ENCODE measurements at regions not wholly inside any gene's neighbourhood (a gene's known extent, or its start where the extent isn't known, plus 50 kb on each side); places are given as distances from the start of the nearest gene placed in this dataset.

- TF ChIP-seq CTCF (IDR thresholded peaks at IDR 0.05; ENCODE audit: extremely low read depth, missing control alignments), result no peak
- DNase-seq (ENCODE audit: low spot score), result no peak
These were observed 325.8 kb upstream of the MGMT start for GRCh38 chr10:129140921-129141885.

GRCh38 chr10:129151281-129151680, 315.8 kb upstream of the MGMT start:
- no peak for TF ChIP-seq CTCF (IDR thresholded peaks at IDR 0.05; ENCODE audit: extremely low read depth, missing control alignments)
- no peak for DNase-seq (ENCODE audit: low spot score)

- no peak for TF ChIP-seq CTCF (IDR thresholded peaks at IDR 0.05; ENCODE audit: extremely low read depth, missing control alignments)
- no peak for DNase-seq (ENCODE audit: low spot score)
These were observed 310.6 kb upstream of the MGMT start for GRCh38 chr10:129156406-129156805.

GRCh38 chr10:129157185-129157584, 309.9 kb upstream of the MGMT start:
- no peak for TF ChIP-seq CTCF (IDR thresholded peaks at IDR 0.05; ENCODE audit: extremely low read depth, missing control alignments)
- no peak for DNase-seq (ENCODE audit: low spot score)

- DNase-seq (ENCODE audit: low spot score), result no peak
- TF ChIP-seq CTCF (IDR thresholded peaks at IDR 0.05; ENCODE audit: extremely low read depth, missing control alignments), result no peak
These were observed 305.9 kb upstream of the MGMT start for GRCh38 chr10:129161150-129161549.

GRCh38 chr10:129163531-129163930, 303.5 kb upstream of the MGMT start:
- no peak for DNase-seq (ENCODE audit: low spot score)
- TF ChIP-seq CTCF (IDR thresholded peaks at IDR 0.05; ENCODE audit: extremely low read depth, missing control alignments), result no peak

- DNase-seq (ENCODE audit: low spot score), result no peak
- TF ChIP-seq CTCF (IDR thresholded peaks at IDR 0.05; ENCODE audit: extremely low read depth, missing control alignments), result no peak
These were observed 301.8 kb upstream of the MGMT start for GRCh38 chr10:129165076-129165720.
